HK-2 (cell line): ENCODE measurements at regions not wholly inside any gene's neighbourhood (a gene's known extent, or its start where the extent isn't known, plus 50 kb on each side); places are given as distances from the start of the nearest gene placed in this dataset.

Source experiments
- DNase-seq: peaks from one replicate; pipeline ENCODE4 v3.0.0-alpha.2; 2018; ENCODE audit not compliant: unreplicated experiment

DNA sequence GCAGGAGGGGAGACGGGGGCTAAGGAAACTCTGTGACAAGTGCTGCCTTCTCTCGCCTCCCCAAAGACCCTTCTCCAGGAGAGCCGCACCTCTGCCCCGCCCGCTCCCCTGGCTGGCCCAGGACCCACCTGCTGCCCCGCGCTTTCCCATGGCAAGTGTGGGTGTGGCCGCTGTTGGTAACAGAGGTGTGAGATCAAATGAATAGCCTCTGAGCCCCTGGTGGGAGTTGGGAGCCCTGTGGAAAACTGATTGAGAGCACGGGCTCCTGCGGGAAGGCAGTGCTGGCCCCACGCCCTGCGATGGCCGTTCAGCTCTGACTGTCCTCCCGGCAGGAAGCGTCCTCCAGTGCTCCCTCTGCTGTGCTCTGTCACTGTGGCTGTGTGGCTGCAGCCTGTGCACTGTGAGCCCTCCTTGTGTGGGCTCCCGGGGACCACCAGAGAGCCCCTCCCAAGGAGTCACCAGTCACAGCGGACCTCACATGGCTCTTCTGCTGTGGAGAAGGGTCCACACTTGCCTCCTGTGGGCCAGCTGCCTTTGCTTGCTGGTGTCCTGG, 1275.9 kb downstream of the BRD1 start:
- no peak for DNase-seq

DNA sequence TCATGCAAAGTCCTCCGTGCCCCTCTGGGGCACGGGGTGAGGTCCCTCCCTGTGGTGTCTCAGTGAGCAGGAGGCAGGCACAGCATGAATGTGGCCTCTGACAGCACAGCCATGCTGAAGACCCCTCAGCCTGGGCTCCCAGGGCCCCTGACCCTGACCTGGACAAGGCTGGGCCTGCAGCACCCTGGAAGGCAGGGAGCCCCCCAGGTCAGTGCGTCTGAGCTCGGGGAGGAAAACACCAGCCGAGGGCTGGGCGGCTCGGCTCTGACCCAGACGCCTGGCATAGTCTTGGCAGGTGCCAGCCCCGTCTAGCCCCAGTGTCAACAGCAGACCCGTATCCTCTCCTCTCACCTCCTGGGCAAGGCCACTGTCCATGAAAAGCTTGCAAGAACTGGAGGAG, 1276.6 kb downstream of the BRD1 start:
- DNase-seq: no peak

GRCh38 chr22:48548391-48548790, 1279.3 kb downstream of the BRD1 start:
- DNase-seq: no peak

- no peak for DNase-seq
These were observed 1279.7 kb downstream of the BRD1 start for GRCh38 chr22:48547971-48548370.

DNA sequence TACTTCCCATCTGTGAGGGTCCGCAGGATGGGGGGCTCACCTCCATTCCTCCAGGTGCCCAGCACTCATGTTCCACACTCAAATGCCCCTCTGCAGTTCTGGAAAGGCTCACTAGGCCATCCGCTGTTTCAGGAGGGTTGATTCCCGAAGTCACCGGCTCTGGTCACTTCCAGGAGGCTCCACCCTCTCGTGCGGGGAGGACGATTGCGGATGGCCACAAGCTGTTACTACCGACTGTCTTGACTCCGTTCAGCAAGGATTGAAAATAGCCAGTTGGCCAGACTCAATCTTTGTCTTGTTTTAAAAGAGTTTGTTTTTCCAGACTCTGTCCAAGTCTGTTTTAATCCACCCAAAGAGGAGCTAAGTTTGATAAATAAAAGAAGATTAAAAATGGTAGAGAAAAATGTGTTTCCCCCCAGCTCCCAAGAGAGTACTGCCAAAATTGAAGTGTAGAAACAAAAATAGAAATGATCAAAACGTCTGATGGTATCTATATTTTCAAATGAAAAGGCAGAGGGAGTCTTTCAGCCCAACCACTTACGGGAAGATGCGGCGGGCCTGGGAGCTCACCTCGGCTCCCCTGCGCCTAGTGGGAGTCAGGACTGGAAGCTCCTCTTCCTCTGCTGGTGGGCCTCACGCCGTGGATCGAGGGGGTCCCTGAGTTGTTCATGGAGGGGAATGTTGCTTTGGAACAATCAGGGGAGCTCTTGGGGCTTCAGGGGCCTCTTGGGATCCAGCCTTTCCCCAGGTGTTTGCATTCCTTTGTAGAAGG, 1280.8 kb downstream of the BRD1 start:
- no peak for DNase-seq

GRCh38 chr22:48545987-48546386, 1281.7 kb downstream of the BRD1 start:
- no peak for DNase-seq

DNA sequence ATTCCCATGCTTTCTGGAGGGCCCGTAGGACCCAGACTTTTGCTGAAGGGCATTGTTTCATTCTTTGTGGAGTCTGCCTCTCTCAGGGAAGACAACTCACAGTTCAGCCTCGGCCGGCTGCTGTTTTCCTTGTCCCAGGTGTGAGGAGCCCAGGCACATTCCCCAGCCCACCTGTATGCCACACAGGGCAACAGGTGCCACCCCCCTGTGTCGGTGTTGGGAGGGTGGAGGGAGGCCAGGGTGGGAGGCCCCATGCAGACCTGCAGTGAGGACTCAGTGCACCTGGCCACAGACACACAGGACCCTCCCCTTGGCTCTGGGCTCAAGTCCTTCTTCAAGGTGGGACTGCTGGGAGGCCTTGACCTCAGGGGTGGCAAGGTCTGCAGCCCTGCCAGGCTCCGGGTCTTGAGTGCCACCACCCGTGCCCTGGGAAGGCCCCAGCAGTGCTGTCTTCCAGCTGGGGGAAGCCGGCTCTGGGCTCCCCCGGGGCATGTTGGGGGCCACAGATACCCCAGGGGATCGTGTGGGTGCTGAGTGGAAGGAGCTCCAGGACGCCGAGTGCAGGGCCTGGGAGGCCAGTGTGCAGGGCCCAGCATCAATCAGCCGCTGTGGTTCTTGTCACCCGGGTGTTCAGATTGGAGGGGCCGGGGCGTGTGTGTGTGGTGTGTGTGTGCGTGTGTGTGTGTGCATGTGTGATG, 1286.1 kb downstream of the BRD1 start:
- no peak for DNase-seq

DNA sequence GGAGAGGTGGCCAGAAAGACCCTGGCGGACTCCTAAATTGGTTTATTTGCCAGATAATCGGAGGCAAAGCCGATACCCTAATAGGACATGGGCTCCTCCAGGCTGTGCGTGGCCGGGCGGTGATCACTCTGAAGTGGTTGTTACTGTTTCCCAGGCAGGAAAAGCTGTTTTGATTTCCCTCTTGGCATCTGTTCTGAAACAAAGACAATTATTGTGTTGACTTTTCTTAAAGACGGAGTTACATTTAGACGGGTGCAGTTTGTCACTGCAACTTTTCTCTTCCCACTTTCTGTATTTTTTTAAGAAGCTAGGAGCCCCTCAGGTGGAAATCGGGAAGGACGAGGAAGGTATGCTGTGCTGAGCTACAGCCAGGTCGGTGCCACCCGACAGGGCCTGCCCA, 1288.4 kb downstream of the BRD1 start:
- DNase-seq: no peak

DNA sequence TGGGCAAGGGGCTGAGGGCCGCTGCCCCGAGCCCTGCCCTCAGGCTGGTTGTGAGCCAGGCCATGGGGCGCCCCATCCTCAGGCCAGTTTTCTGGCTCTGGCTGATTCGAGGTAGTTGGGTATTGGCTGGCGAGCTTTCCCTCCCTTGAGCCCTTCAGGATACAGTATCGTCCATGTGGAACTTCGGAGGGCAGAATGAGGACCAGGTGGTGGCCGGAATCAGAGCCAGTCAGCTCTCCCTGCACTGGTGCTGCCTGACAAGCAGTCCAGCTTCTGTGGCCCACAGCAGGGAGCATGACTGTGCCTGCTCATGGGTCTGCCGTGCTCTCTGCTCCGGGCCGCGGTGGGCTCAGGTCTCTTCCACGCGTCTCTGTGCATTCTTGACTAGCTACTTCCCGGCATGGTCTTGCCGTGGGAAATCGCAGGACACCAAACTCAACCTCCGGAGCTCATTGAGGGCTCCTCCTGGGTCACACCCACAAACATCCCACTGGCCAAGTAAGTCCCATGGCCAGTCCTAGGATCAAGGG, 1289.3 kb downstream of the BRD1 start:
- no peak for DNase-seq

DNA sequence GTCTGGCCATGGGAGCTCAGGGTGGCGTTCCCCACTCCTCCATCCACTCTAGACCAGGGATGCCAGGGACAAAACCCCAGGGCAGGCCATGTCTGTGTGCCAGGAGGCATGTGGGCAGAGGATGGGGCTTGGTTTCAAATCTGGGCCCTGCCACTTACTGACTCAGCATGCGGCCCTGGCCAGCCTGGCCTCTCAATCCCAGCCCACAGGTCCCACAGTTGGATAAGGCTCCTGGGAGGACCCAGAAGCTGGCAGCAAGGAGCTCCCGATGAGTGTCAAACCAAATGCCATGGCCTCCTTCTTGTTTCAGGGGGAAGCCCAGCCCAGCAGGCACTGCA, 1290.4 kb downstream of the BRD1 start:
- DNase-seq: no peak

DNA sequence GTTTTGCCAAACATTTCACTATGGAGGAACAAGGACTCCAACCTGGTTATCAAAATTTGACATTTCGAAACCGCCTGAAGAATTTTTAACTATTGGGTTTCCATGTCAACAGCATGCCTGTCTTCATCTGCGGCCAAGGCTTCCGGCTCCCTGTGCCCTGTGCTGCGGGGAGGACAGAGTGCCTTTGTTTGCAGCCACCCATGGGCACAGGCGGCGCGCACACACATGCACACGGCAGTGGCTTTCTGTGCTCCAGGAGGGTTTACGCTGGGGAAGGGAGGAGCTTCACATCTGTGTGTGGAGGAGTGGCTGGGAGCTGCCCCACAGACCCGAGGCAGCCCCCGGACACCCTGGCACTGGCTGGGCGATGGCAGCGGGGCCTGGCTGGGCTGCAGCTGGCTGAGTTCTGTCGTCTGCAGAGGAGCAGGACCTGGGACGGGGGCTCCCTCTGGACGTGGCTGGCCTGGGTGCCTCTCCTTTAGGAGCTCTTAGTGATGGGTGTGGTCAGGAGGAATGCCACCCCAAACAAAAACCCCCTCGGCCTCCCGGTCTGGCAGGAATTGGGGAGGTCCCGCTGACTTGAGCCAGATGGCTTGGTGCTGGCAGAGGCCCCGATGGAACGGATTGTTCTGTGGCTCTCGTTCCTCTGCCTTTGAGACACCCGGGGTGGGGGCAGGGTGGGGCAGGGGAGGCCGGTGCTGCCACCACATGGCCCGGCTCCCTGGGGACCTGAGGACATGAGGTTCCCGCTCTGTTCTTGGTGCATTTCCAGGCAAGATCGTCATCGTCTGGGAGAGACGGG, 1290.9 kb downstream of the BRD1 start:
- DNase-seq: no peak

- no peak for DNase-seq
These were observed 1291.7 kb downstream of the BRD1 start for GRCh38 chr22:48535868-48536540.

DNA sequence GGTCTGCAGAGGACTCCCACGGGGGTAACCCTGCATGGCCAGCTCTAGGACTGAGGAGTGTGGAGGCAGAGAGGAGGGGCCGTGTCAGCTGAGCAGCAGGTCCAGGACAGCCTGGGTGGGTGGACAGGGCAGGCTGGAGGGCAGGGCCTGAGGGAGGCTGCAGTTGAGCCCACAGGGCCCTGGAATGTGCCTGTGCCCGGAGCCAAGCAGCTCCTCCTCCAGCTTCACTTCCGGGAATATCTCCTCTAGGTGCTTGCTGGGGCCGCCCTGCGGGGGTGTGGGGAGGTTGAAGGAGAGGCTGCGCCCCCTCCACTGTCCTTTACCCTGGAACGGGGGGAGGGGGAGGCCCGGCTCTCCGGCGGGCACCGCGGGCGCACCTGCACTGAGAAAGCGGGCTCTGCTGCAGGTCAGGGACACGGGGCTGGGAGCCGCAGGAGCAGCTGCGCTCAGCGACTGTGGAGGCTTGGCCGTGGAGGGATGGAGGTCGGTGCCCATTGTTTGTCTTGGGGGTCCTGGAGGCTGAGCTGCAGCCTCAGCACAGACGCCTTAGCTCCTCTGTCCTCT, 1293.2 kb downstream of the BRD1 start:
- no peak for DNase-seq

DNA sequence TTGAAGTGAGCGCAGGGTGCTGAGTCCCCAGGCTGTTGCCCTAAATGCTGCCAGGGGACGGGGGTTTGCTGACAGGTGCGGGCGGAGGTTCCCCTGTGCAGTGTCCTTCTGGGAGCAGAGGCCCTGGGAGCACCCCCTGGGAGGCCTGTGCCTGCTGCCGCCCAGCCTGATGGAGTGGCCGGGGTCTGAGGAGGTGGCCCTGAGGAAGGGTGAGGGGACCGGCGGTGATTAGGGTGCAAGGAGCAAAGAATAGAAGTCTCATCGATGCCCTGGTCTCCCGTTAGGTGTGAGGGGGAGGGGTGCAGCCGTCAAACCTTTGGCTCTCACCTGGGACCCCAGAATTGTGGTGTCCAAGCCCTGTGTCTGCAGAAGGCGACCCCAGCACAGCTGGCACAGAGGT, 1294.7 kb downstream of the BRD1 start:
- DNase-seq: no peak

DNA sequence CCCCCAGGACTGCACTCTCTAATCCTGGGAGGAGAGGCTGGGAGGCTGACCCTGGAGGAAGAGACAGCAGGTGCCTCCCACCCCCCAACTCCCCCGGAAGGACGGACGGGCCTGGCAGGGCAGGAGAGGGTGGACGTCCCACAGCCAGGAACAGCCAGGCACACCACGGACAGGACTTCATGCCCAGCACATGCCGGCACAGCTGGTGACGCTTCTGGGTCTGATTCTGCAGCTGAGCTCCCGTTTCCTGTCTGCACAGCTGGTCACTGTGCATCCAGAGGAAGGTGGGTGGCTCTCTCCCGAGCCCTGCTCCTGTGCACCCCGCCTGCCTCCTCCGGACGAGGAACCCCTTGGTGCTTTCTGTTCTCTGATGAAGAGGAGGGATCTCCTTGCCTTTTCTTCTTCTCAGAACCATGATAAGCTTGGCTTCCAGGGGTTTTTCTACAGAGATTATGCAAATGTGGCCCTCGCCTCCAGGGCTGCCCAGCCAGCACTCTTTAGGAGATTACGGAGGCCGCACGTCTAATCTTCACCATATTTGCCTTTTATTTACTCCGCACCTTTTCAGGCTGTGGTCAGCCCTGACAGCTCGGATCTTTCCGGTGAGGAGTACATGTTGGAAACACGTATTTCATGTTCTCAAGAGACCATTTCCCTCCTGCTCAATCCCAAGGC, 1295.8 kb downstream of the BRD1 start:
- DNase-seq: no peak

- DNase-seq: no peak
These were observed 1296.6 kb downstream of the BRD1 start for GRCh38 chr22:48531108-48531507.

- DNase-seq: no peak
These were observed 1297.0 kb downstream of the BRD1 start for GRCh38 chr22:48530666-48531065.

GRCh38 chr22:48528221-48528915, 1299.3 kb downstream of the BRD1 start:
- DNase-seq: no peak

GRCh38 chr22:48523761-48524160, 1303.9 kb downstream of the BRD1 start:
- no peak for DNase-seq

GRCh38 chr22:48523091-48523490, 1304.6 kb downstream of the BRD1 start:
- DNase-seq: no peak
